Activated CD8-positive, alpha-beta memory T cell treated with anti-CD3 and anti-CD28 coated beads, Interleukin-2, amount 50 U/mL, for 24 hours (primary cell): ENCODE measurements at regions not wholly inside any gene's neighbourhood (a gene's known extent, or its start where the extent isn't known, plus 50 kb on each side); places are given as distances from the start of the nearest gene placed in this dataset.

ENCODE experiments used
- DNase-seq: peaks from one replicate; pipeline ENCODE4 v3.0.0-alpha.2; 2020; ENCODE audit errors: extremely low read depth

- DNase-seq = no peak
These were observed 153.1 kb downstream of the PCDH17 start for GRCh38 chr13:57784633-57785032.

- no peak for DNase-seq
These were observed 155.7 kb downstream of the PCDH17 start for GRCh38 chr13:57787058-57787791.

DNA sequence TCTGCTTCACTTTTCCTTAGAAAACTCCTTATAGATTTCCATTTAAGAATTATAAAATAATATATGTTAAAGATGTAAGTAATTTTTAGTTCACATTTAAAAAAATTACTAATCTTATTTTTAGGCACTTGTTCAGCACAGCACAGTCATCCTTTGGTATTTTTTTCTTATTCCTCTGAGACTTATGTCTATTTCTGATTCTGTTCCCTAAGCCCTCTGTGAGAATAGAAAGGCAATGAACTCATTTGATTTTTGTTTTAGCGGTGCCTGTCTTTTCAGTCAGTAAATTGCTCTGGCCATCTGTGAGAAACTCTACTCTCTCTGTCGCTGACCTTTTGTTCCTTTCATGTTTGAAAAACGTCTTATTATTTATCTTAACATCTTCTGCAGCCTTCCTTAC lies 168.1 kb downstream of the PCDH17 start:
- no peak for DNase-seq

DNA sequence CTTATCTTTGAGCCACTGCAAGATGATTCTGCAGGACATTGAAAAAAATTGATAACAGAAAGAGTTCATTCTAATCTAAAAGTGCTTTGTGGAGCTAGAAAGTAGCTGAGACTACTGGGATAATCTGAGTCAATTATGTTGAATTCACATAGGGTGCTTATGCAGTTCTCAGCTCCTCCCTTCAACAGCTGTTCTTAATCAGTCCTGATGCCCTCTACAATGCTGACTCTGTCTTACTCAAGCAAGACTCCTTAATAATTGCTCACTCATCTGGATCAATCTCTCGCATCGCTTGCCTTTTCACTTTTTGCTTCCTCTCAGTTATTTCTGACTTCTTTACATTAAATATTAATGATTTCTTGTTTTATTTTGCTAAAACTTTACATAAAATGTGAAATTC lies 182.1 kb downstream of the PCDH17 start:
- no peak for DNase-seq

DNA sequence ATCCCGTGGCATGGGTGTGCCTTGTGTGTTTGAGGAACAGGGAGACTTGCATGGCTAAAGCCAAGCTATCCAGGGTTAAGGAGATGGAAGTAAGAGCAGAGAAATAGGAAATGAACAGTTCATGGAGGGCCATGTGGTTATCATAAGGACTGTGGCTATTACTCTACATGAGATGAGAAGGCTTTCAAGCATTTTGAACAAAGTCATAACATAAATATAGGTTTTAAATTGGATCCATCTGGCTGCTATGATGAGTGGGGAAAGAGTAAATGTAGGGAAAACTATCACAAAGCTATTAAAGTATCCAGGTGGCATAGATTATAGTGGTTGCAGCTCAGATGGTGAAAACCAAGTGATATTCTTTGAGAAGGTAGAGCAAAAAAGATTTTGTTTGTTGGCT lies 184.1 kb downstream of the PCDH17 start:
- no peak for DNase-seq

- DNase-seq = no peak
These were observed 189.4 kb downstream of the PCDH17 start for GRCh38 chr13:57820924-57821323.

GRCh38 chr13:57823704-57824103 lies 192.2 kb downstream of the PCDH17 start:
- DNase-seq = no peak

- DNase-seq = no peak
These were observed 192.6 kb downstream of the PCDH17 start for GRCh38 chr13:57824121-57824520.

DNA sequence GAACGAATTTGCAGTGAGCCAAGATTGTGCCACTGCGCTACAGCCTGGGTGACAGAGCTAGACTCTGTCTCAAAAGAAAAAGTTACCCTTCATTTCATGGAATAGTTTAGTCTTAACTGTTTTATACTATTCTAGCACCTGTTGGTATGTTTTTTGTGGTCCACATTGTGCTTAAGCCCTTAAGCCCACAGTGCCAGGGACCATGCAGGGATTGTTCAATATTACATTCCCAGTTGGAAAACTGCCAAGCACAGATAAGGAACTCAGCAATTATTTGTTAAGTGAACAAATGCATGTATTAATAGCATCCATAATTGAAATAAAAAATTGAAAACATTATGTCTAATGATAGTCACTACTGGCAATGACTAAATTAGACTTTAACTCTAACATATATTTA lies 193.5 kb downstream of the PCDH17 start:
- DNase-seq = no peak

GRCh38 chr13:57829496-57829895 lies 198.0 kb downstream of the PCDH17 start:
- no peak for DNase-seq

DNA sequence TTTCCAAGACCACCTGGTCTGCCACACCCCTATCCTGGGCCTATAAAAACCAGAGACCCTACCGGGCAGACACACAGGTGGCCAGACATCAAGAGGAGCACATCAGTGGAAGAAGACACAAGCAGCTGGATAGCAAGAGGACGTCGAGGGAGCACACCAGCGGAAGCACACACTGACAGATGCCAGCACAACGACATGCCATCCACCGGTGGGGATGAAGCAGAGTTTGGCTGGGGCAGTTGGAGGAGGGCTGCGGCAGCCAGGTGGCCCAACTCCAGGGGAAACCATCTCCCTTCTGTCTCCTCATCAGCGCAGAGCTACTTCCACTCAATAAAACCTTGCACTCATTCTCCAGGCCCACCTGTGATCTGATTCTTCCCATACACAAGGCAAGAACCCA lies 200.6 kb downstream of the PCDH17 start:
- DNase-seq = no peak

DNA sequence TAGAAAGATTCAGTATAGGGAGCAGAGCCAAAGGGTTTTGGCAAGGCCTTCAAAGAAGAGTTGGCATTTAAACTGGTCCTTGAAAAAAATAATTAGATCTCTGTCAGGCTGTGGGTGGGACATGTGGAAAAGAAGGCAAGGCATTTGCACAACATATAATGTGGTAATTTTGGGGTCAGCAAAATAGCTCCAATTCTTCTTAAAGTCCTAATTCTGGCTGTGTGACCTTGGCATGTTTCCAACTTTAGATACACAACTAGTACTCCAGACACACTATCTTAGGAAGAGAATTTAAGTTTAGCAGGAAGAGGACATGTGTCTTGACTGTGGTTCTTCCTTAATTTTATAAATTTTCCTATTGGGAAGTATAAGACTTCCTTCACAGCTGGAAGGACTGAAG lies 206.3 kb downstream of the PCDH17 start:
- no peak for DNase-seq

DNA sequence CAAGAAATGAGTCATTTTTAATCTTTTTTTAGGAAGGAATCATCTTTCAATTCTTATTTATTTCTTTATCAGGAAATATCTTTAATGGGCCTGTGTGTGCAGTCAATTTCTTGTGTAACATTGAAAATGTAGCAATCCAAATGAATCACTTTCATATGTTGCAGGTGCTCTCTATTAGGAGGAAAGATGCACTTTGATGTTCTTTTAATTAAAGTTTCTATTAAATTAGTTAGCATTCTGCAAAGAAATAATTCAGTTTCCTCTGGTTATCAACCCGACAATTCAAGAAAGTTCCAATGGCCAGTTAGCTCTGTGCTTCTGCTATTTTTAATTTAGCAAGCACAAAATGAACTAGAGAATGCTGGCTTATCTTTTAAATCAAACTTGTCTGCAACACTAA lies 212.0 kb downstream of the PCDH17 start:
- DNase-seq = no peak

DNA sequence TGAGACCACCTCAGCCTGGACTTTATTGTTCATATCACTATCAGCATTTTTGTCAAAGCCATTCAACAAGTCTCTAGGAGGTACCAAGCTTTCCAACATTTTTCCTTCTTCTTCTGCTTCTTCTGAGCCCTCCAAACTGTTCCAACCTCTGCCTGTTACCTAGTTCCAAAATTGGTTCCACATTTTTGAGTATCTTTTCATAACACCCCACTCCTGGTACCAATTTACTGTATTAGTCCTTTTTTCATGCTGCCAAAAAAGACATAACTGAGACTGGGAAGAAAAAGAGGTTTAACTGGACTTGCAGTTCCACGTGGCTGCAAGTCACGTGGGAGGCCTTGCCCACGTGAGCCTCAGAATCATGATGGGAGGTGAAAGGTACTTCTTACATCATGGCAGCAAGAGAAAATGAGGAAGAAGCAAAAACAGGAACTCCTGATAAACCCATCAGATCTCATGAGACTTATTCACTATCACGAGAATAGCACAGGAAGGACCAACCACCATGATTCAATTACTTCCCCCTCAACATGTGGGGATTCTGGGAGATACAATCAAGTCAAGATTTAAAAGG lies 215.1 kb downstream of the PCDH17 start:
- no peak for DNase-seq

GRCh38 chr13:57857945-57858344 lies 226.4 kb downstream of the PCDH17 start:
- no peak for DNase-seq

DNA sequence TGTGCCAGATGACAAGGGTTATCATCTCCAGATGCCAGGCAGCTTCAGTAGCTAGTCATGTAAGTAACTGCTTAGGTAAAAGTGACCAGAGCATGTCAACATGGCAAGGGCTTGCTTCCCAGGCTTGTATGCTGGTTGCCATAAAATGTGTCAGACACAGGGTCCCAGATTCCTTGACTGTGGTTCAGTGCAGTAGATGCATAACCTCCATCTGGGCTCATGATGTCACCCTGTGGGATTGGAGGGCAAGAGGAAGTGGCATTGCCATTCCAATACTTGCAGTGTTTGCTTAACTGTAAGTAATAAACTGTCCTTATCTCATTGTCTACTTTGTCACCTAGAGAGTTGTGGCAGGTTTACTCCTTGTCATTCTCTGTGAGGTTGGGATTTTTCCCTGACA lies 226.8 kb downstream of the PCDH17 start:
- DNase-seq = no peak

- DNase-seq = no peak
These were observed 231.3 kb downstream of the PCDH17 start for GRCh38 chr13:57862879-57863278.

- no peak for DNase-seq
These were observed 234.2 kb downstream of the PCDH17 start for GRCh38 chr13:57865600-57866294.

- DNase-seq = no peak
These were observed 243.0 kb downstream of the PCDH17 start for GRCh38 chr13:57874530-57874929.

DNA sequence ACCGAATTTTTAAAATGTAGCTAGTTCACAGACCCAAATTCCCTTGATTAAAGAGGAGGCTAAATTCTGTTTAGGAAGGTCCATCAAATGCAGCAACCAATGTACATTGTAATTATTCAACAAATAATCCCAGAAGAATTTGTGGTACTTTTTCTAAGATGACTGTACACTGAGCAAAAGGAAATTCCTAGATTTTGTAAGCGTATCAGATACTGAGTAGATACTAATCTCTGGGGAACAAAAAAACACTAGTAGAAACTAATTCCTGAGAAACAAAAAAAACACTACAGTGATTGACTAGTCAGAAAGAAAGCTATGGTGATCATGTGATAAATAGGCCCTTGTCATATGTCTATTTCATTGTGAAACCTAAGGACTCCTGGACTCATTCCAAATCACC lies 246.1 kb downstream of the PCDH17 start:
- no peak for DNase-seq

GRCh38 chr13:57878291-57878690 lies 246.7 kb downstream of the PCDH17 start:
- DNase-seq = no peak

DNA sequence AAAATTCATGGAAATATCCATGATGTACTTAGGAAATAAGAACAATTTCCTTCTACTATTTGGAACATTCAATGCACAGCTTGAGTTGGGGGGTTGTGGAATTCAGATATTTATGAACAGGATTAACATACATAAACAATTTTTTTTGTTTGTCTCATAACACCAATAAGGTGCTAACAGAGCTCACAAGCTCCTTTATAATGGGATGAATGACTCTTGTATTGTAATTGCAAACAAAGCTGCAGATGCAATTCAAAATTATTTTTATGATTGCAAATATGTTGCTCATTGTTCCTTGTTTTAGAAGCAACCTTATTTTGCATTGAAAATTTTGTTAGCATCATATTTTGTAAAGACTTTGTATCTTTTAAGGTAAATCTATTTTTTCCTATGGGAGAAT lies 265.7 kb downstream of the PCDH17 start:
- no peak for DNase-seq

- DNase-seq = no peak
These were observed 267.6 kb downstream of the PCDH17 start for GRCh38 chr13:57899096-57899495.
